GM18868 (cell line): ENCODE measurements at regions not wholly inside any gene's neighbourhood (a gene's known extent, or its start where the extent isn't known, plus 50 kb on each side); places are given as distances from the start of the nearest gene placed in this dataset.

Experiments used
- ATAC-seq: cut with Tn5 transposase; IDR thresholded peaks from one replicate; pipeline ENCODE4 v1.9.1; 2021; ENCODE audit warnings: mild to moderate bottlenecking, moderate library complexity; ENCODE audit not compliant: unreplicated experiment

DNA sequence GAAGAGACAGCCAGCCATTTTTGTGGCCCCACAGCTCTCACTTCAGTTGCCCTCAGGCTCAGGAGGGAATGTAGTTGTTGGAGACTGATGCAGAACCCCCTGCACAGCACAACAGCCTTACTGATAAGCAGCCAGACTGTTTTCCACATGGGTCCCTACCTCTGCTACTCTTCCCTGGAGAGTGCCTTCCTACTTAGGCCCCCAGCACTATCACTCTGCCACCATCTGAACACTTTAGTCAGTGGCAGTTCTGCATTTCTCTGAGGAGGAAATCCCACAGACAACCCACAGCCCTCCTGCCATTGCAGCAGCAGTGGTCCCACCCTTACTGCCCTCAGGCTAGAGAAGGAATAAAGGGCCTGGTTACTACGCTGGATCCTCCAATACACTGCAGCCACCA is 61.8 kb upstream of the PTPRD start:
- ATAC-seq = no peak

DNA sequence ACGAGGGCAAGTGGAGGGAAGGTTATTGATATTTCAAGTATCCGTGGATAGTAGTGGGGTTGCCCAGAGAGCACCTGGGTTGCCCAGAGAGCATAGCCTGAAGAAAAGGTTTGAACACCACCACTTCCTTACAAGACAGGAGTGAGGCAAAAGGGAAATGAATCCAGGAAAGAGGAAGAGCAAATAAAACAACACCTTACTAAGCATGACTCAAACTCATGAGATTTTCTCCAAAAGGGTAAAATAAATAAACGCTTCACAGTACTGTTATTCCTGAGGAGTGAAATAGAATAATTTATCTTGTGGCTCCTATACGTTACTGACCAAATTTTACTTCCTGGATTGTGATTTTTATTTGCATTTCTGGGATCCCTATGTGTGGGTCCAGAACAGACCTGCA is 65.2 kb upstream of the PTPRD start:
- ATAC-seq = no peak

DNA sequence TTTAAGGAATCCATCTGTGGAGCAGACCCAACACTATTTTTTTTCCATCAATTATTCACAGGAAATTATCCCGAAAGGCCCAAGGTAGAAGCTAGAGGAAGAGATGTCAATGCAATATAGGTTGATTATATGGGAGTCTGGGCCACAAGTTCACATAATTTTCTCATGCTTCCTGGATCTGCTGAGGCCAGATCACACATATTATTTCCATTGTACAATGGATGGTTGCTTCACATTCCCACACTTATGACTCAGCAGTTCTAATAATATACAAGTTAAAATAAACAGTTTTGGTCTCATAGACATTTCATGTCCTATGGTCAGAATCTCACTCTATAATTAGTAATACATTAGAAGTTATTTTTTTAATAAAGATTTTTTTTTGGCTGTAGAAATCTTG is 66.0 kb upstream of the PTPRD start:
- no peak for ATAC-seq

DNA sequence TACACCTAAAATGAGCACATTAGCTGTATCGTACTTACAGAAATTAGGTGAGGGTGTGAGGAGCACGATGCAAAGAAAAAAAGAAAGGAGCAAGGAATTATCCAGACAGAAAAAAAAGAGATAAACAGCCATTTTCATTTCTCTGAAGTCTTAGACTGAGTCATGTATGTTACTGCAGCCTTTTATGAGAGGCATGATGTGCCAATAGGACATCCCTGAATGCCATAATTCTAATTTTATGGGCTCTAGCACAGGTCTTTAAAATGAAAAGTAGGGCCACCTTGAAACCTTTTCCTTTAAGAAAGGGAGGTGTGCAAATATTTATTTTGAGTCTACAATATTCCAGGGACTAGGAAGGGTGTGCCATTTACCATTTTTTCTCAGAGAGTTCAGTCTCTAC is 74.1 kb upstream of the PTPRD start:
- ATAC-seq = no peak

DNA sequence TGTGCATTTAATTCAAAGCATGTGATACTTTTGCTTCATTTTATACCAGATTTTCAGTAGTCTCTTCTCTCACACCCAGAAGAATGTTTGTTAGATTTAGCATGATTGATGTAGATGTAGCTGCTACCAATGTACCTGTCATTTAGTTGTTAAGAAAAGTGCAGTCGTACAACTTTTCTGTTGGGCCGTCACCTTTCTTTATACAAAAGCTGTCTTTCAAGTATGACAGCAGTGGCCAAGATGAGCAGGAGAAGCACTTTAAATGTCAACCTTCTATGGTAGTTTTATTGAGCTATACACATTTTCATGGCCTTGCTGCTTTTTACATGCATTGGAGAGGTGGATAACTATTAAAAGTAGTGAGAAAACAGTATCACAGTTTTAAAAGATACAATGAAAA is 77.7 kb upstream of the PTPRD start:
- ATAC-seq = no peak

DNA sequence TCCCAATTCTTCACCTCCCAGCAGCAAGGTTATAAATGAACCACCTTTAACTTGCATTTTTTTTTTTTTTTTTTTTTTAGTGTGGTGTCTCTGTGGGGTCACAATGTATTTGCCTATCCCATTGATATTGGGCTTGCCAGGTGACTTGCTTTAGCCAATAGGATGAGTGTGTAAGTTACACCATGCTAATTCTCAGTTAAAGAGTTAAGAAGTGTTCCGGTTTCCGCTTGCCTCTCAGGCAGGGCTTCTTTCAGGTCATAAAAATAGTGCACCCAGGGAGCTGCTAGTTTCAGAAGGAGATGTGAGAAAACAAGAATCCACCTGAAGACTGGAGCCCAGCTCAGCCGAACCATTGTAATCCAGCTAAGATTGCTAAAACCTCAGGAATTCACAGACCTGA is 84.2 kb upstream of the PTPRD start:
- ATAC-seq = no peak

DNA sequence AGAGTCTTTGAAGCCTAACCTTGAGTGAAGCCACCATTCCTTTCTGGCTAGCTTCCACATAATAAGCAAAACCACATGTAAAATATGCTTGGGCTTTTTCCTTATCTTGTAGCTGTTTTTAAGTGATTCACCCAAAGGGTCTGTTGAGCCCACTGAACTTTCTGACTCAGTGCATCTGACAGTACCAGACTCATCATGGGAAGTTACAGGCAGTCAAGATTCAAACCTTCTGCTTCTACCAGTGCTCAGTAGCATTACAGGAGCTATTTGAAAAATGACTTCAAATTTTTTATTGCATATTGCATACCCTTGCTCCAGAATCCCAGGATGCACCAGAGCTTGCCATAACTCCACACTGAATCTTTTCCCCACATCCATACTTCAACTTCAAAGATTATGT is 87.5 kb upstream of the PTPRD start:
- no peak for ATAC-seq

DNA sequence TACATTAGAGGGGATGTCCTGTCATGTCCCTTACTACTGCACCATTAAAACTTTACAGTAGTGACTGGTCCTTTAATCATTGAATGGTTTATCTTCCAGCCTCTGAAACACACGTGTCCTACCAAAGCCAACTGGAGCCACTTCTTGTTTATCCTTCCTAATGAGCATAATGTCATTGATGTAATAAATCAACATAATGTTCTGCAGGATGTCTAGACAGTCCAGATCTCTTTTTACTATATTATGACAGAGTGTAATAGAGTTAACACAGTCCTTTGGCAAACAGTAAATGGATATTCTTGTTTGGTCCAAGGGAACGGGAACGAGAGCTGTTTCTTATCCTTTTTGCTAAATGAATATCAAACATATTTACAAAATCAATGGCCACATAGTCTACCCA is 88.1 kb upstream of the PTPRD start:
- ATAC-seq = no peak

DNA sequence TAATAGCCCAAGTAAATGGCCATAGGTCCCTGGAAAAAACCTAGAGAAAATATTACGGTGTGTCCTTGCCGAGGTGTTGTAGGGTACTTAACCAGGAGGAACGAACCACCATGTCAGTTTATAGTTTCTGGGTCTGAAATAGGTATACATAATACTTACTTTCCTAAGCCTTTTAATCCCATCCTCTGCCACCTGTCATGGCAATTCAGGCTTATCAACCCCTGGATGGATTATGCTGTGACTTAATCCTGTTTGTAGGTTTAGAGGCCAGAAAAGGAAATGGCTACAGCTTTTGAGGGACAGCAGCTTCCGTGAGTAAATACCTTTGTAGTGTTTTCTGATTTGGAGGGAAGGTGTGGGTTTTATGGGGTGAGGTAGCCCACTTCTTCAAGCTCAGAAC is 89.1 kb upstream of the PTPRD start:
- no peak for ATAC-seq

DNA sequence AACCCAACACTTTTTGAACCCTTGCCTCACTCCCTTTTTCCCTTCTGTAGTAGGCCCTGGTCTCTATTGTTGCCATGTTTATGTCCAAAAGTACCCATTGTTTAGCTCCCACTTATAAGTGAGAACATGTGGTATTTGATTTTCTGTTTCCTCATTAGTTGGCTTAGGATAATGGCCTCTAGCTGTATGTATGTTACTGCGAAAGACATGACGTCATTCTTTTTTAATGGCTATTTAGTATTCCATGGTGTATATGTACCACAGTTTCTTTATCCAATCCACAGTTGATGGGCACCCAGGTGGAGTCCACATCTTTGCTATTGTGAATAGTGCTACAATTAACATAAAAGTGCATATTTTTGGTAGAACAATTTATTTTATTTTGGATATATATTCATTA is 90.3 kb upstream of the PTPRD start:
- no peak for ATAC-seq

DNA sequence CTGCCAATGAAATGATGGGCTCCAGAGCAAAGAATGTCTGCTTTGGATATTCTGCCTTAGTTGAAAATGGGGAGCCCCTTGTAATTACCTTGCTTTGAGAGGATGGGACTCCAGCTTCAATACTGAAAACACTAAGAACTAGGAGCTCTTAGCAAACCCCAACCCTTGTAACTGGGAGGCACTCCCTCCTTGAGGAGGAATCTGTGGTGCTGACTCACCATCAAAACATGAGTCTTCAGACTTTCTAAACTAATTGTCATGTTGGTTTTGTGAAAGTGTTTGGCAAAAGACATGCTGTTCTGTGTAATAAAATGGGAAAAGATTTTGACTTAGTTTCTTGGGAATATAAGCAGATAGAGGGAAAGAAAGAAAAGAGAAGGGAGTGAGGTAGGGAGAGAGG is 91.9 kb upstream of the PTPRD start:
- ATAC-seq = no peak

DNA sequence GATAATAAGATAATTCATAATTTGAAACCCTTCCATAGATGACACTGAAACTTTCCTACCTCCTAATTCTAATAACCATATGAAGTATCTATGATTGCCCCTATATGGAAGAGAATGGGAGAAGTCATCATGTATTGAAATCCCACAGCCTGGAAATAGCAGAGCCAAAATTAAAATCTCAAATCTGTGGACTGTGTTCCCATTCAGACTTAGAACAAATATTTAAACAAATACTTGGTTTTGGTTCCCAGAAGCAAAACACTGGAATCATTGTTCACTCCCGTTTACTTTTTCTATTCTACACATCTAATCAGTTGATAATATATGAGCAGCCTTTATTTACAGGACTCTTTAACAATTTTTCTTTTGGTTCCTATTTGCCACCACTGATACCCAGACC is 92.6 kb upstream of the PTPRD start:
- ATAC-seq = no peak

DNA sequence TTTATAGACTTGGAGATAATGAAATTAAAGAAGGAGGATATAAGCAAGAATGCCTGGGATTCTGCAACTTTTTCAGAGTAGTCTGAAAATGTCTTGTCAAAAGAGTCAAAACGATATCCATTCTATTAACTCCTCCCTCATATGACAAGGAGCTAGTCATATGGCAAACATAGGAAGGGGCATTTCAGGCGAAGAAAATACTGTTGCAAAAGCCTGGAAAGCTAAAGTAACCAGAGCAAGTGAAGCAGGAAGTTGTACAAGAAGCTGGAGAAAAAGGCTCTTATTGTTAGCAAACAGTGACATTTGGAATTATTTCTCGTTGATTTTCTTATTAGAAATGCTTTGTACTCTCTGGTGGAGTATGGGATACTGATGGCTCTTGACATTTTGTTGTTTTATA is 94.0 kb upstream of the PTPRD start:
- no peak for ATAC-seq

DNA sequence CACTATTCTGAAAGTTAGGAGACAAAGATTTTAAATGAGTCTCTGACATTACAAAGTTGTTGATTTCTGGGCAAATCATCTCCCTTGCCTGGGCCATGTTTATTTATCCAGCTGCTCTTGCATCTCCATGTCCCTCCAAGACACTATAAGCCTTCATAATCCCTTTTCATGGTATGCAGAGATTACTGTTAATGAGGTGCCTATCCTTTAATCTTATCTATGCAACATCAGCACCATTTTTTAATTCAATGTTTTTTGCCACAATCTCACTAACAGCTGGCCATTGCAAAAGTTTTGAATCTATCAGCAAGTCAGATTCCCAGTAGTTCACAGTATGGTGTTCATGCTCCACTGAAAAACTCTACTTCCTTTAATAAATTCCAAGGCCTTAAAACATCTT is 108.5 kb upstream of the PTPRD start:
- no peak for ATAC-seq

DNA sequence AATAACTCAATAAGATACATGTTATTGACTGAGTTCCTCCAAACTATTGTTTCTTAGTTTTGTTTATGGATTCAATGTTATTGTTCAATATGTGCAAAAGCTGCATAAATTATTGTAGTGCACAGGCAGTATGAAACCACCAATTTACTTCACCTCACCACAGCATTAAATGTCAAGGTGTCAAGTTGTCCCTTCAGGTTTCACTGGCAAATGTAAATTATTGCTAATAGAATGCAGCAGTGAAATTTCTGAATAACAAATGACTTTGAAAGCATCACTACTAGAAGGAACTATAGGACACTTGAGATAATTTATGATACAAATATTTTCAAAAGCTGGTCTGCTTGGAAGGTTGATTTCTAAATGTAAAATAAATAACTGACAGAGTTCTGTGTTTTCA is 116.4 kb upstream of the PTPRD start:
- ATAC-seq = no peak

DNA sequence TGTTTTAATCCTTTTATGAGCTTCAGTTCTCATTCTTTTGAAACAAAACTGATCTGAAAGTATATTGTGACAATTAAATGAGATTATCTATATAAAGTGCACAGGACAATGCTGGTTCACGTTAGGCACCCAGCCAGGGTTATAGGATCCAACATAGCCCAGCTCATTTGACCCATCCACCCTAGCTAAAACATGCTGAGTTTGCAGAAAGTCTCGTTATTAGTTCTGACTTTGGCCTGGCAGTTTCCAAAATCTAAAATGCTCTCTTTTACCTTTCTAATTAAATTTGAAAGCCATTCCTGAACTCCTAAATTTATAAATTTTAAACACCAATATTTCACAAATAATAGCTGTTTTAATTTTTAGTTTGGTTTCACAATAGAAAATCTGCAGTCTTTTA is 131.9 kb upstream of the PTPRD start:
- ATAC-seq = no peak

DNA sequence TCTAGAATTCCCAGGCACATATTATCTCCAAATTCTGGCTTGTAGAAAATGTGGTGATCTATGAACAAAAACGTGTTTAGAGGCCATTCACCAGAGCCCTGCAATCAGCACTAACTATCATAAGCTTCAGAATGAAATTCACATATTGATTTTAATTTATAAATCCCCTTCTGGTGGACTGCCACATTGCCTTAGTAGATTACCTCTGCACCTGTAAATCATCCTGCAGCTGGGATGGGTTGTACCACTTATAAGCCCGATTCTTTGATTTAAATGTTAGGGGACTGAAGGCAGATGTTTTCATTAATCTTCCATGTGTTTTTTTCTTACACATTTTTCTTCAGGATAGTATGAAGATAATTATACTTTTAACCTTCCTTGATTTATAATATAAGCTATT is 140.7 kb upstream of the PTPRD start:
- no peak for ATAC-seq

DNA sequence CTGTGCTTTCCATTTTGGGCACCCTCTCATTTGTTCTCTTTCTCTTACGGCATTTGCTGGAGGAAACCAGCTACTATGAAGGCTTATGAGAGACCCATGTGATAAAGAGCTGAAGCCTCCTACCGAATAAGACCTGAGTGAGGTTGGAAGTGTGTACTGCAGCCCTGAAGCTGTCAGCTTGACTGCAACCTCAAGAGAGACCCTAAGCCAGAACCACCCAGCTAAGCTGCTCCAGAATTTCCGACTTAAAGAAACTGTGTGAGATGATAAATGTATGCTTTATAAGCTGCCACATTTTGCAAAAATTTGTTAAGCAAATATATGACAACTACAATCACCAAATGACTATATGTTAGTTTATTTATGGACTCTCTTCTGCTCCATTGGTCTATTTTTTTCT is 151.7 kb upstream of the PTPRD start:
- no peak for ATAC-seq

DNA sequence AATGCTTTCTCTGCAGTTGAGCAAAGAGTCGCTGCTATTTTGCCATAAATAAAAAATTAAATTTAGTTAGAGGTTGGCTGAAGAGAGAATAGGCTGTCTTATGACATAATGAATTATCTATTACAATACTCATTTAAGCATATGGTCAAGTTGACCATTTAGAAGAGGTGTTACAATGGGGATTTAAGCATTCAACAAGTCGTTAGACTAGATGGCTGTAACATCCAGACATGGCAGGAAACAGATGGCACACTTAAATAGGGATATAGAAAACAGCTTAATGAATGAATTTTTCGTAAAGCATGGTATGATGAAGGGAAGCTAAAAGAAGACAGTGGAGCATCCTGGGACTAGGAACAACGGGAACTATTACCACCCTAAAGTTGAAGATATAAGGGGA is 160.3 kb upstream of the PTPRD start:
- ATAC-seq = no peak

DNA sequence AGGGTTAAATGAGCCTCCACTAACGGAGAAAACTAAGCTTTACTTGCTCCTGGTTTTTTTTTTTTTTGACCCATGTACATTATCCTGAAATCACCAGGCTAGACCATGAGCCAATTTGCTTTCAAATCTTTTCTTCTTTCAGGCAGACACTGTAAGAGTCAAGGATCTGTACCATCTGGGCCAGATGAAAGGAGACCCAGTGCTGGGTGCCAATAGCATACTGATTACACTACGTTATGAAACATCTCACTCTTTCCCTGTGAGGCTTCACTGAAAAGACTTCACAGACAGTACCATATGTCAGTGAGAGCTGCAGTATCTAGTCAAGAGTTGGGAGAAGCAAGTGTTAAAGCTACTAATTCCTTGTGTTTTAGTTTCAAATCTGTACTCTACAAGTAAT is 161.2 kb upstream of the PTPRD start:
- ATAC-seq = no peak

DNA sequence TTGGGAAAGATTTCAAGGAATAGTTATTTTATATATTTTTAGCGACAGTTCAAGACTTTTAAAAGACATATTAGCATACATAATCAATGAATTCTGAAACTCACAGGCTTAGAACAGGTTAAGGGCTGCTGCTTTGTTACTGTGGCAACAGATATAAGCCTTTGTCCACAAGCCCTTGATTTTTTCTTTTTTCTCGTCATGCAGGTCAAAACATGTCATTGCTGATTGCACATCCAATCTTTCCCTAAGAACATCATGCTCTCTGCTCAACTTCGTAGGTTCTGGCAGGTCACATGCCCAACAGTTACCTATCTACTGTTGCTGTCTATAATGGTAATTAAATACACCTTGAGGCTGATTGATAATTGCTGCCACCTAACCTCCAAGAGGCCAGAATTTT is 172.5 kb upstream of the PTPRD start:
- ATAC-seq = no peak

DNA sequence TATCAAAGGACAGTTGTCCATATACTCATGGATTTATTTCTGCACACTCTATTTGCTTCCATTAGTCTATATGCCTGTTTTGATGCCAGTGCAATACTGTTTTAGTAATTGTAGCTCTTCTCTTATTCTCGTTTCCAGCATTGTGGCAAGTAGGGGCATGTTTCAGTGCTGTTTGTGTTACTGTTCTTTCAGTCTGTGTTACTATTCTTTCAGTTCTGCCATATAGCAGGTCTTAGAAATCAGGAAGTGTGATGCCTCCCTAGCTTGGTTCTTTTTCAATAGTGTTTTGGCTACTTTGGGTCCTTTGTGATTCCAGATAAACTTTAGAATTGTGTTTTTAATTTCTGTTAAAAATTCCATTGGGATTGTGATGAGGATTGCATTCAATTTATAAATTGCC is 180.5 kb upstream of the PTPRD start:
- no peak for ATAC-seq

DNA sequence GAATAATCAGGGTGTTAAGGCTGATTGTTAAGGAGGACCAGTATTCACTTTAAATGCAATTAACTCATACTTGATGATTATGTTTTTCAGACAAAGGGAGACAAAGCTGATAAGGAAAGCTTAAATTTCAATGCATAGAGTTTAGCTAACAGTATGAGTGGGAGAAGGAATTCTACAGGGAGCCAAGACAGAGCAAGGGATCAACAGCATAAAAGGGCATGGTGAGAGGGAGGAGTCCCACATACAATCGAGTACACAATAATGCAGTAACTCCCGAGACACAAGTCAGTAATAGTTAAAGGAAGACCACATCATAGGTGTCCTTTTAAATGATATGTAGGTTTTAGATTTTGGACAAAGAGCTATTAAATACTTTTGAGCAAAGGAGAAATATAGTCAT is 191.7 kb upstream of the PTPRD start:
- no peak for ATAC-seq

DNA sequence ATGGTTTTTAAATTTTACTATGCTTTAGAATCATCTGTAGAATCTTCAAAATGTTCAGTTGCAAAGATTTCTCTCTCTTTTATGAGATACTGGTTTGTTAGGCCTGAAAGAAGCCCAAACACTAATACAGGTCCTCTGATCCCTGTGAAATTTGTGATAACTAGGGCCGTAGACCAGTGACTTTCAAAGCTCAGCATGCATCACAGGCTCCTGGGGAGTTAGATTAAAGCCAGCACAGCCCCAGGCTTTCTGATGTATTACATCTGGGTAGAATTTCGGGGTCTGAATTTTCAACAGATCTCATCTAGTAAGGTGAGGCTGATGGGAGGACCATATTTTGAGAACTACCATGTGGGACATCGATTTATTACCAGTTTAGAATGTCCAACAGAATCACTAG is 194.1 kb upstream of the PTPRD start:
- no peak for ATAC-seq
